H1 (cell line): ENCODE measurements at regions not wholly inside any gene's neighbourhood (a gene's known extent, or its start where the extent isn't known, plus 50 kb on each side); places are given as distances from the start of the nearest gene placed in this dataset.
A peak's percentile ranks its signal among the peaks of the same experiment; 100 is the strongest.

Source experiments
- CTCF ChIA-PET: fragments of 300-600 bp; sonication (Branson Sonifier 250); formaldehyde crosslinking; loops from one replicate; lab custom pipeline; 2021; ENCODE audit not compliant: partially characterized antibody; lab: Charles Lee
- POLR2A ChIA-PET: fragments of 300-600 bp; sonication (Branson Sonifier 250); formaldehyde crosslinking; loops from one replicate; lab custom pipeline; 2021; ENCODE audit warnings: inconsistent platforms; ENCODE audit not compliant: partially characterized antibody; lab: Charles Lee
- DNase-seq, 2 experiments: peaks; one replicate each; pipeline versions ENCODE4 v3.0.0 to v3.0.0-alpha.2; 2010 to 2022; ENCODE audit warnings: low spot score in 2 of 2, low read depth in 1 of 2, mixed read lengths in 1 of 2
- FAIRE-seq: peaks from 2 replicates; lab custom pipeline; 2011; peaks lifted over from hg19 to GRCh38; lab: Jason Lieb, UNC
- H2AFZ ChIP-seq: 2 replicates; pipeline ENCODE4 v1.8.1; 2012; ENCODE audit warnings: low read length, inconsistent platforms
- H2AK5ac ChIP-seq: 2 replicates; pipeline ENCODE4 v1.6.1; 2013; ENCODE audit warnings: low read depth, low read length
- H2BK120ac ChIP-seq: replicated peaks from 2 replicates; pipeline ENCODE3; 2013; ENCODE audit warnings: low read depth, low read length, inconsistent platforms
- H2BK12ac ChIP-seq: 2 replicates; pipeline ENCODE4 v1.6.1; 2013; ENCODE audit warnings: low read depth, low read length
- H2BK15ac ChIP-seq: 2 replicates; pipeline ENCODE4 v1.6.1; 2013; ENCODE audit warnings: low read length
- H2BK20ac ChIP-seq: 2 replicates; pipeline ENCODE4 v1.6.1; 2013; ENCODE audit warnings: low read length
- H2BK5ac ChIP-seq: 2 replicates; pipeline ENCODE4 v1.6.1; 2013; ENCODE audit warnings: low read depth, low read length
- H3K14ac ChIP-seq: 2 replicates; pipeline ENCODE4 v1.6.1; 2013; ENCODE audit warnings: inconsistent platforms; ENCODE audit not compliant: insufficient read length
- H3K18ac ChIP-seq: 2 replicates; pipeline ENCODE4 v1.6.1; 2013; ENCODE audit warnings: low read length; ENCODE audit errors: extremely low read depth
- H3K23ac ChIP-seq: 2 replicates; pipeline ENCODE4 v1.6.1; 2013; ENCODE audit warnings: inconsistent platforms; ENCODE audit not compliant: insufficient read length
- H3K23me2 ChIP-seq: 2 replicates; pipeline ENCODE4 v1.6.1; 2013; ENCODE audit warnings: low read depth, low read length
- H3K27ac ChIP-seq: 2 replicates; pipeline ENCODE4 v1.6.1; 2011; ENCODE audit warnings: low read depth, low read length, inconsistent platforms
- H3K27me3 ChIP-seq, 4 experiments: replicated peaks in 1 of 4; 1 replicate in 1 of 4; 2 replicates in 3 of 4; pipeline versions ENCODE4 v1.6.1 to v1.8.1; 2011 to 2013; ENCODE audit warnings: low read length in 3 of 4, mild to moderate bottlenecking in 3 of 4, inconsistent platforms in 2 of 4, mixed read lengths in 2 of 4, moderate library complexity in 1 of 4; ENCODE audit not compliant: control insufficient read depth in 3 of 4, insufficient read depth in 3 of 4; ENCODE audit errors: extremely low read depth in 1 of 4
- H3K36me3 ChIP-seq, 4 experiments: 2 replicates each; pipeline versions ENCODE4 v1.6.1 to v1.8.1; 2011 to 2013; ENCODE audit warnings: mild to moderate bottlenecking in 4 of 4, low read length in 3 of 4, moderate library complexity in 2 of 4, control low read depth in 1 of 4, inconsistent platforms in 1 of 4; ENCODE audit not compliant: insufficient read depth in 4 of 4, control insufficient read depth in 2 of 4
- H3K4ac ChIP-seq: replicated peaks from 2 replicates; pipeline ENCODE3; 2013; ENCODE audit warnings: low read length, low read depth, mixed read lengths, inconsistent platforms; ENCODE audit not compliant: insufficient read length
- H3K4me1 ChIP-seq, 4 experiments: replicated peaks in 1 of 4; 1 replicate in 1 of 4; 2 replicates in 3 of 4; pipeline versions ENCODE4 v1.6.1 to v1.8.1; 2011 to 2013; ENCODE audit warnings: low read length in 3 of 4, inconsistent platforms in 2 of 4, mixed read lengths in 1 of 4; ENCODE audit not compliant: insufficient read depth in 4 of 4, control insufficient read depth in 3 of 4
- H3K4me2 ChIP-seq, 2 experiments: 2 replicates each; pipeline versions ENCODE4 v1.6.1 to v1.8.1; 2011 to 2013; ENCODE audit warnings: low read depth in 2 of 2, low read length in 2 of 2, control low read depth in 1 of 2, inconsistent platforms in 1 of 2, mild to moderate bottlenecking in 1 of 2; ENCODE audit not compliant: insufficient read depth in 1 of 2
- H3K4me3 ChIP-seq, 4 experiments: fragments of 200-600, 300-600 bp in 1 of 4; sonication (generic), shearing (Covaris generic), sonication (Bioruptor Twin) in 1 of 4; 2 replicates each; pipeline versions ENCODE4 v1.5.1 to v1.8.1; 2011 to 2016; ENCODE audit warnings: low read length in 4 of 4, low read depth in 3 of 4, control low read depth in 2 of 4, inconsistent platforms in 2 of 4, mild to moderate bottlenecking in 2 of 4, mixed read lengths in 1 of 4, moderate library complexity in 1 of 4; ENCODE audit not compliant: insufficient read depth in 2 of 4; ENCODE audit errors: extremely low read depth in 1 of 4
- H3K56ac ChIP-seq: replicated peaks from 2 replicates; pipeline ENCODE3; 2013; ENCODE audit warnings: low read depth, mild to moderate bottlenecking, mixed read lengths, low read length, inconsistent platforms; ENCODE audit not compliant: insufficient read length
- H3K79me1 ChIP-seq: 2 replicates; pipeline ENCODE4 v1.6.1; 2013; ENCODE audit warnings: low read depth, low read length, control low read depth
- H3K79me2 ChIP-seq, 2 experiments: 2 replicates each; pipeline versions ENCODE4 v1.6.1 to v1.8.1; 2012 to 2013; ENCODE audit warnings: low read length in 2 of 2, mild to moderate bottlenecking in 2 of 2, inconsistent platforms in 1 of 2; ENCODE audit not compliant: insufficient read depth in 2 of 2, control insufficient read depth in 1 of 2
- H3K9ac ChIP-seq, 4 experiments: replicated peaks in 1 of 4; 1 replicate in 1 of 4; 2 replicates in 3 of 4; pipeline versions ENCODE4 v1.6.1 to v1.8.1; 2011 to 2013; ENCODE audit warnings: low read depth in 3 of 4, low read length in 3 of 4, control low read depth in 2 of 4, mild to moderate bottlenecking in 2 of 4, moderate library complexity in 2 of 4, inconsistent platforms in 1 of 4; ENCODE audit errors: extremely low read depth in 1 of 4
- H3K9me3 ChIP-seq, 2 experiments: 2 replicates each; pipeline versions ENCODE4 v1.6.1 to v1.8.1; 2012 to 2013; ENCODE audit warnings: mild to moderate bottlenecking in 2 of 2, moderate library complexity in 2 of 2, control low read depth in 1 of 2, inconsistent platforms in 1 of 2, low read depth in 1 of 2, low read length in 1 of 2, mixed read lengths in 1 of 2; ENCODE audit not compliant: insufficient read depth in 2 of 2
- H4K20me1 ChIP-seq, 2 experiments: replicated peaks in 1 of 2; 2 replicates each; pipeline versions ENCODE3 to v1.8.1; 2011 to 2013; ENCODE audit warnings: inconsistent platforms in 2 of 2, low read length in 2 of 2, mild to moderate bottlenecking in 1 of 2; ENCODE audit not compliant: insufficient read depth in 2 of 2, control insufficient read depth in 1 of 2
- H4K5ac ChIP-seq: 2 replicates; pipeline ENCODE4 v1.6.1; 2013; ENCODE audit warnings: low read length, low read depth, mixed read lengths, inconsistent platforms; ENCODE audit not compliant: insufficient read length
- H4K8ac ChIP-seq: 2 replicates; pipeline ENCODE4 v1.8.0; 2013; ENCODE audit warnings: mild to moderate bottlenecking, moderate library complexity, low read length, inconsistent platforms; ENCODE audit not compliant: insufficient read depth; ENCODE audit errors: extremely low read depth
- H4K91ac ChIP-seq: replicated peaks from 2 replicates; pipeline ENCODE3; 2013; ENCODE audit warnings: low read length, mixed read lengths, inconsistent platforms; ENCODE audit not compliant: insufficient read length
- HDAC6 ChIP-seq: IDR thresholded peaks from one replicate; pipeline ENCODE4 v1.7.1; 2012; ENCODE audit warnings: low read depth, mild to moderate bottlenecking, inconsistent platforms, low read length, moderate library complexity
- NRF1 ChIP-seq: IDR thresholded peaks from 2 replicates; pipeline ENCODE4 v1.6.1; 2011; ENCODE audit warnings: mild to moderate bottlenecking, low read depth, low read length, improper control_type of control experiment
- RXRA ChIP-seq: IDR thresholded peaks from 2 replicates; pipeline ENCODE4 v1.6.1; 2011; ENCODE audit warnings: low read depth, mild to moderate bottlenecking, low read length, moderate library complexity; ENCODE audit not compliant: insufficient read depth
- WGBS, 2 experiments: shearing (Covaris generic) in 1 of 2; methylation state at CpG; one replicate each; pipeline versions ENCODE4 v1.1.6 to v1.1.7; 2013 to 2015; ENCODE audit warnings: low lambda C conversion rate in 2 of 2, mixed read lengths in 2 of 2, inconsistent platforms in 1 of 2, low coverage in 1 of 2, missing lambda C conversion rate in 1 of 2; ENCODE audit not compliant: insufficient replicate concordance in 2 of 2, insufficient coverage in 1 of 2, insufficient read length in 1 of 2; ENCODE audit errors: extremely low coverage in 1 of 2, missing lambda C conversion rate in 1 of 2; 5-methylcytosine and 5-hydroxymethylcytosine counted together

GRCh38 chr9:108786901-108787689 is 68.7 kb downstream of the ACTL7B start:
- Histone ChIP-seq H4K20me1 (no peaks in the 10 kb centered on the region), H3K56ac (no peak overlapping the region), H3K36me3 (no peaks in the 10 kb centered on the region), H2BK5ac (no peak overlapping the region; the same call in 1 of the 2 replicates), H3K23ac (no peak overlapping the region), H2AFZ (no peak overlapping the region), H3K79me1 (no peaks in the 10 kb centered on the region), H3K9ac (no peak overlapping the region), H3K4me1 (peaks cover 0 to 3% (median 1%) of the 10 kb centered on the region in 4 experiments; a peak in 2 of 7 replicates), H3K27me3 (no peaks in the 10 kb centered on the region), H3K9me3 (no peaks in the 10 kb centered on the region), H2BK15ac (0 out of 2 replicates have a peak overlapping the region, but pooled peaks have one; percentile 12), H2BK12ac (peak overlapping the region; percentile 35; the same call in 1 of the 2 replicates), H3K18ac (no peak overlapping the region), H2BK20ac (no peak overlapping the region), H4K5ac (no peak overlapping the region), H4K91ac (no peak overlapping the region), H3K27ac (no peak overlapping the region), H4K8ac (no peak overlapping the region), H3K4me3 (no peak overlapping the region), H3K23me2 (no peaks in the 10 kb centered on the region), H2BK120ac (no peak overlapping the region), H3K14ac (no peak overlapping the region), H3K4ac (no peak overlapping the region), H2AK5ac (no peak overlapping the region), H3K79me2 (no peaks in the 10 kb centered on the region), H3K4me2 (peak overlapping the region in 1 of 2 experiments; percentile 2; a peak in 1 of 4 replicates)
- no peak for DNase-seq
- 67% methylated on average over 5 of the region's 5 CpGs; no CpG with 5 or more reads in 1 of the 2 experiments for WGBS, 2 experiments
- ChIA-PET CTCF (interaction anchor here (0.7 to 1.9 kb wide), 3 partner anchors 10 to 28 kb away, joined by 3 to 6 read pairs (median 5); no protein-coding TSS in a partner anchor), POLR2A (no interaction called here)
- no peak for FAIRE-seq
- TF ChIP-seq NRF1, result no peak
- TF ChIP-seq RXRA, result no peak
- no peak for TF ChIP-seq HDAC6
